ENCODE measurements at regions not wholly inside any gene's neighbourhood (a gene's known extent, or its start where the extent isn't known, plus 50 kb on each side); places are given as distances from the start of the nearest gene placed in this dataset.

GRCh38 chr2:12657560-12657959 is 59.2 kb upstream of the TRIB2 start:
- DNase-seq (no peak), ATAC-seq (ENCODE audit: low read depth) (no peak)
- Mint-ChIP-seq H3K4me3 (no peak overlapping the region), H3K4me1 (no peaks in the 10 kb centered on the region), H3K9me3 (ENCODE audit: insufficient read depth) (no peaks in the 10 kb centered on the region), H3K27ac (no peak overlapping the region), H3K27me3 (no peaks in the 10 kb centered on the region)
- Histone ChIP-seq H3K79me2 (ENCODE audit: control insufficient read depth, insufficient read depth, low read length) (no peaks in the 10 kb centered on the region), H3K27ac (ENCODE audit: low read length in 2 of 2) (no peak overlapping the region), H3K36me3 (replicated peaks in 1 of 2; ENCODE audit: control extremely low read depth in 1 of 2, control insufficient read depth in 1 of 2, extremely low read depth in 1 of 2, insufficient read depth in 2 of 2, low read length in 1 of 2) (no peaks in the 10 kb centered on the region), H3K27me3 (replicated peaks in 1 of 4; ENCODE audit: control extremely low read depth in 1 of 4, control insufficient read depth in 3 of 4, insufficient read depth in 4 of 4, low read length in 3 of 4) (no peaks in the 10 kb centered on the region), H3K4me1 (ENCODE audit: control insufficient read depth in 2 of 2, insufficient read depth in 2 of 2, low read length in 2 of 2) (no peaks in the 10 kb centered on the region), H3K4me3 (ENCODE audit: control extremely low read depth in 1 of 5, extremely low read depth in 1 of 5, insufficient read depth in 1 of 5, low read depth in 2 of 5, low read length in 4 of 5) (no peak overlapping the region), H3K9me3 (ENCODE audit: control extremely low read depth in 1 of 3, control insufficient read depth in 2 of 3, insufficient read depth in 1 of 3, low read length in 2 of 3) (no peaks in the 10 kb centered on the region), H2AFZ (ENCODE audit: insufficient read depth, low read depth, low read length, poor library complexity, severe bottlenecking) (no peak overlapping the region), H4K20me1 (ENCODE audit: control insufficient read depth, insufficient read depth, low read length, poor library complexity, severe bottlenecking) (no peaks in the 10 kb centered on the region), H3K9ac (ENCODE audit: low read length) (no peak overlapping the region), H3K4me2 (replicated peaks; ENCODE audit: low read depth, low read length, poor library complexity, severe bottlenecking) (no peak overlapping the region)
- WGBS (ENCODE audit: insufficient coverage), result 81% methylated on average over 4 of the region's 6 CpGs
- no peak for TF ChIP-seq EZH2 (IDR thresholded peaks at IDR 0.05; ENCODE audit: borderline replicate concordance, insufficient read depth, low read depth, low read length, poor library complexity, severe bottlenecking)
- TF ChIP-seq, protein P1, sequence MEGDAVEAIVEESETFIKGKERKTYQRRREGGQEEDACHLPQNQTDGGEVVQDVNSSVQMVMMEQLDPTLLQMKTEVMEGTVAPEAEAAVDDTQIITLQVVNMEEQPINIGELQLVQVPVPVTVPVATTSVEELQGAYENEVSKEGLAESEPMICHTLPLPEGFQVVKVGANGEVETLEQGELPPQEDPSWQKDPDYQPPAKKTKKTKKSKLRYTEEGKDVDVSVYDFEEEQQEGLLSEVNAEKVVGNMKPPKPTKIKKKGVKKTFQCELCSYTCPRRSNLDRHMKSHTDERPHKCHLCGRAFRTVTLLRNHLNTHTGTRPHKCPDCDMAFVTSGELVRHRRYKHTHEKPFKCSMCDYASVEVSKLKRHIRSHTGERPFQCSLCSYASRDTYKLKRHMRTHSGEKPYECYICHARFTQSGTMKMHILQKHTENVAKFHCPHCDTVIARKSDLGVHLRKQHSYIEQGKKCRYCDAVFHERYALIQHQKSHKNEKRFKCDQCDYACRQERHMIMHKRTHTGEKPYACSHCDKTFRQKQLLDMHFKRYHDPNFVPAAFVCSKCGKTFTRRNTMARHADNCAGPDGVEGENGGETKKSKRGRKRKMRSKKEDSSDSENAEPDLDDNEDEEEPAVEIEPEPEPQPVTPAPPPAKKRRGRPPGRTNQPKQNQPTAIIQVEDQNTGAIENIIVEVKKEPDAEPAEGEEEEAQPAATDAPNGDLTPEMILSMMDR (IDR thresholded peaks at IDR 0.05), result no peak
- ChIA-PET CTCF (no interaction called here), POLR2A (no interaction called here)
- intact Hi-C loops (cut with micrococcal nuclease), result no loop called here

GRCh38 chr2:12658310-12658945 is 58.3 kb upstream of the TRIB2 start:
- Histone ChIP-seq H3K4me2 (replicated peaks; ENCODE audit: low read depth, low read length, poor library complexity, severe bottlenecking) (no peak overlapping the region), H3K4me1 (ENCODE audit: control insufficient read depth in 2 of 2, insufficient read depth in 2 of 2, low read length in 2 of 2) (no peaks in the 10 kb centered on the region), H3K79me2 (ENCODE audit: control insufficient read depth, insufficient read depth, low read length) (no peaks in the 10 kb centered on the region), H3K36me3 (replicated peaks in 1 of 2; ENCODE audit: control extremely low read depth in 1 of 2, control insufficient read depth in 1 of 2, extremely low read depth in 1 of 2, insufficient read depth in 2 of 2, low read length in 1 of 2) (no peaks in the 10 kb centered on the region), H3K27ac (ENCODE audit: low read length in 2 of 2) (no peak overlapping the region), H4K20me1 (ENCODE audit: control insufficient read depth, insufficient read depth, low read length, poor library complexity, severe bottlenecking) (no peaks in the 10 kb centered on the region), H3K27me3 (replicated peaks in 1 of 4; ENCODE audit: control extremely low read depth in 1 of 4, control insufficient read depth in 3 of 4, insufficient read depth in 4 of 4, low read length in 3 of 4) (no peaks in the 10 kb centered on the region), H2AFZ (ENCODE audit: insufficient read depth, low read depth, low read length, poor library complexity, severe bottlenecking) (no peak overlapping the region), H3K9me3 (ENCODE audit: control extremely low read depth in 1 of 3, control insufficient read depth in 2 of 3, insufficient read depth in 1 of 3, low read length in 2 of 3) (no peaks in the 10 kb centered on the region), H3K9ac (ENCODE audit: low read length) (no peak overlapping the region), H3K4me3 (ENCODE audit: control extremely low read depth in 1 of 5, extremely low read depth in 1 of 5, insufficient read depth in 1 of 5, low read depth in 2 of 5, low read length in 4 of 5) (no peak overlapping the region)
- H3K9me3 Mint-ChIP-seq (ENCODE audit: insufficient read depth), result no peaks in the 10 kb centered on the region
- TF ChIP-seq, protein P1 (IDR thresholded peaks at IDR 0.05), result no peak
- TF ChIP-seq EZH2 (IDR thresholded peaks at IDR 0.05; ENCODE audit: borderline replicate concordance, insufficient read depth, low read depth, low read length, poor library complexity, severe bottlenecking), result no peak
- ChIA-PET POLR2A (no interaction called here), CTCF (interaction anchor here (0.5 kb wide), 1 partner anchor 860 kb away, joined by 4 read pairs; no protein-coding TSS in a partner anchor)
- H3K27me3 Mint-ChIP-seq, result no peaks in the 10 kb centered on the region
- DNase-seq (no peak), ATAC-seq (ENCODE audit: low read depth) (no peak)
- no peak overlapping the region for H3K4me3 Mint-ChIP-seq
- intact Hi-C loops (cut with micrococcal nuclease), result no loop called here
- no peaks in the 10 kb centered on the region for H3K4me1 Mint-ChIP-seq
- WGBS (ENCODE audit: insufficient coverage), result 100% methylated on average over 1 of the region's 3 CpGs
- no peak overlapping the region for H3K27ac Mint-ChIP-seq

All from B cell (primary cell).